GM12878 (cell line): ENCODE measurements at regions not wholly inside any gene's neighbourhood (a gene's known extent, or its start where the extent isn't known, plus 50 kb on each side); places are given as distances from the start of the nearest gene placed in this dataset.

Source experiments
- ATAC-seq: fragments of 200-7000 bp; cut with Tn5 transposase; 3 replicates; pipeline ENCODE4 v1.9.1; 2020; ENCODE audit warnings: mild to moderate bottlenecking, moderate library complexity
- BruUV-seq: library from RNA; stranded (reverse); fragments of 400-500 nt; replicated peaks from 2 replicates; lab custom pipeline; 2021; lab: Mats Ljungman, UMichigan
- CTCF ChIA-PET: fragments of 300-600 bp; sonication (Branson Sonifier 250); formaldehyde crosslinking; extraction: SDS; loops from one replicate; lab custom pipeline; 2021; ENCODE audit warnings: inconsistent platforms; lab: Yijun Ruan, JAX
- POLR2A ChIA-PET: fragments of 350-600 bp; formaldehyde crosslinking; extraction: SDS; loops from one replicate; lab custom pipeline; 2021; ENCODE audit warnings: inconsistent platforms; lab: Charles Lee
- RAD21 ChIA-PET: fragments of 300-600 bp; sonication (Branson Sonifier 250); formaldehyde crosslinking; loops from one replicate; lab custom pipeline; 2023; ENCODE audit warnings: antibody characterized with exemption; ENCODE audit not compliant: unreplicated experiment; lab: Charles Lee
- SMC1A ChIA-PET: fragments of 300-600 bp; sonication (Branson Sonifier 250); formaldehyde crosslinking; loops from one replicate; lab custom pipeline; 2023; ENCODE audit not compliant: unreplicated experiment, uncharacterized antibody; lab: Charles Lee
- DNase-seq: peaks from one replicate; pipeline ENCODE4 v3.0.0-alpha.2; 2011; ENCODE audit warnings: low read depth, low spot score
- FAIRE-seq: peaks from 3 replicates; lab custom pipeline; 2011; peaks lifted over from hg19 to GRCh38; lab: Jason Lieb, UNC
- H2AFZ ChIP-seq: 2 replicates; pipeline ENCODE4 v1.6.0; 2011; ENCODE audit warnings: low read depth, low read length, control low read depth; ENCODE audit not compliant: control insufficient read depth
- H3K27ac ChIP-seq: 2 replicates; pipeline ENCODE4 v1.5.1; 2011; ENCODE audit warnings: control low read depth; ENCODE audit not compliant: control insufficient read depth, insufficient read depth
- H3K27me3 ChIP-seq, 2 experiments: replicated peaks in 1 of 2; 2 replicates each; pipeline versions ENCODE4 v1.6.0 to v1.6.1; 2011; ENCODE audit warnings: low read length in 1 of 2; ENCODE audit not compliant: control insufficient read depth in 2 of 2, insufficient read depth in 2 of 2
- H3K36me3 ChIP-seq, 2 experiments: 2 replicates each; pipeline ENCODE4 v1.5.1; 2011; ENCODE audit warnings: low read length in 1 of 2; ENCODE audit not compliant: control insufficient read depth in 2 of 2, insufficient read depth in 2 of 2
- H3K4me1 ChIP-seq: 2 replicates; pipeline ENCODE4 v1.6.1; 2011; ENCODE audit warnings: mild to moderate bottlenecking, low read length, moderate library complexity, mixed read lengths; ENCODE audit not compliant: control insufficient read depth, insufficient read depth
- H3K4me2 ChIP-seq: 2 replicates; pipeline ENCODE4 v1.6.0; 2011; ENCODE audit warnings: control low read depth; ENCODE audit not compliant: control insufficient read depth, insufficient read depth
- H3K4me3 ChIP-seq: fragments of 200-600 bp; sonication (generic); 2 replicates; pipeline ENCODE4 v1.5.1; 2016
- H3K79me2 ChIP-seq: 2 replicates; pipeline ENCODE4 v1.6.0; 2011; ENCODE audit warnings: low read length; ENCODE audit not compliant: control insufficient read depth, insufficient read depth
- H3K9ac ChIP-seq: 2 replicates; pipeline ENCODE4 v1.8.0; 2011; ENCODE audit warnings: low read length, control low read depth, mixed read lengths; ENCODE audit not compliant: control insufficient read depth, insufficient read depth
- H3K9me3 ChIP-seq: replicated peaks from 3 replicates; pipeline ENCODE4 v1.5.1; 2011; ENCODE audit warnings: mild to moderate bottlenecking, low read length; ENCODE audit not compliant: control insufficient read depth, insufficient read depth
- H4K20me1 ChIP-seq: 2 replicates; pipeline ENCODE4 v1.6.0; 2011; ENCODE audit not compliant: control insufficient read depth, insufficient read depth
- BCL11A ChIP-seq: IDR thresholded peaks from 2 replicates; pipeline ENCODE4 v1.6.1; 2011; ENCODE audit warnings: low read depth, low read length
- MTA3 ChIP-seq: IDR thresholded peaks from 2 replicates; pipeline ENCODE4 v1.6.1; 2012; ENCODE audit warnings: low read length, inconsistent platforms, borderline replicate concordance
- MYC ChIP-seq: IDR thresholded peaks from 2 replicates; pipeline ENCODE4 v1.6.1; 2011; ENCODE audit warnings: mild to moderate bottlenecking, low read length, moderate library complexity, inconsistent platforms; ENCODE audit not compliant: insufficient read depth, insufficient replicate concordance, insufficient read length, severe bottlenecking
- NFXL1 ChIP-seq: fragments of 450-650 bp; IDR thresholded peaks from 2 replicates; pipeline ENCODE4 v1.6.1; 2017; ENCODE audit warnings: antibody characterized with exemption, mild to moderate bottlenecking, borderline replicate concordance
- PAX5 ChIP-seq: IDR thresholded peaks from 2 replicates; pipeline ENCODE4 v1.6.1; 2011; ENCODE audit warnings: low read depth, low read length, borderline replicate concordance
- TAF1 ChIP-seq: IDR thresholded peaks from 2 replicates; pipeline ENCODE4 v1.6.1; 2011; ENCODE audit warnings: mild to moderate bottlenecking, low read depth, low read length, borderline replicate concordance
- WRNIP1 ChIP-seq: IDR thresholded peaks from 2 replicates; pipeline ENCODE4 v1.6.1; 2011; ENCODE audit warnings: low read depth, low read length, improper control_type of control experiment, borderline replicate concordance
- ZBTB33 ChIP-seq: fragments of 450-650 bp; IDR thresholded peaks from 2 replicates; pipeline ENCODE4 v1.6.1; 2017; ENCODE audit warnings: mild to moderate bottlenecking
- ZNF622 ChIP-seq: fragments of 450-650 bp; IDR thresholded peaks from 2 replicates; pipeline ENCODE4 v1.6.1; 2017; ENCODE audit warnings: mild to moderate bottlenecking, inconsistent platforms
- ZSCAN29 ChIP-seq: fragments of 450-650 bp; IDR thresholded peaks from 2 replicates; pipeline ENCODE4 v1.6.1; 2017; ENCODE audit warnings: mild to moderate bottlenecking, moderate library complexity
- in situ Hi-C: fragments of 300-500 bp; cut with MboI; formaldehyde crosslinking; loops from 9 replicates; pipeline ENCODE4 v1.14.3; 2018; ENCODE audit warnings: mixed read lengths
- intact Hi-C: fragments of 100-400 bp; cut with micrococcal nuclease; formaldehyde crosslinking; loops from one replicate; pipeline ENCODE4 v1.14.2; 2022; ENCODE audit not compliant: unreplicated experiment
- TF ChIP-seq, protein P1 (sequence below): IDR thresholded peaks from 2 replicates; pipeline ENCODE4 v1.6.1; 2011; ENCODE audit warnings: borderline replicate concordance, low read depth, mild to moderate bottlenecking, moderate library complexity, mixed read lengths, low read length; ENCODE audit not compliant: insufficient read depth; ENCODE audit errors: extremely low read length
- TF ChIP-seq, protein P2 (sequence below): fragments of 450-650 bp; IDR thresholded peaks from 2 replicates; pipeline ENCODE4 v1.6.1; 2017; ENCODE audit warnings: low read depth, mild to moderate bottlenecking, moderate library complexity

DNA sequence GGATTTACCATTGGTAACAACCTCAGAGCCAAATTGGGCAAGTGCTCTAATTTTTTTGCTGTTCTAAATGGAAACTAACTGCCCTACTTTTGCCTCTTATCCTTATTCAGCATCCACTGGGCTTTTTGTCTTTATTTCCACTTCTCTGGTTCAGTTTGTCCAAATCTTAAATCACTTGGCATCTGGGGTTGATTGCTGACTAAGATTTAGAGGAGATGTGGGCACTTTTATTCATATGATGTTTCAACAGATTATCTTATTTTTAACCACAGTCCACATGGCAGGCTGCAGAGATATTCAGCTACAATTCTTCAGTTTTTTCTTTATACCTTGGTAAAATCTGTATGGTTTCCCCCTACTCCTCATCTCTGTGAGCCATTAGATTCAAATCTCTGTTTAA lies 1161.4 kb upstream of the PCDH7 start:
- Histone ChIP-seq H2AFZ (no peak overlapping the region), H3K27me3 (no peaks in the 10 kb centered on the region), H4K20me1 (no peaks in the 10 kb centered on the region), H3K36me3 (no peaks in the 10 kb centered on the region), H3K9me3 (no peaks in the 10 kb centered on the region), H3K4me1 (no peaks in the 10 kb centered on the region), H3K4me3 (no peak overlapping the region), H3K9ac (no peak overlapping the region), H3K4me2 (no peak overlapping the region), H3K79me2 (no peaks in the 10 kb centered on the region), H3K27ac (no peak overlapping the region)
- ChIA-PET POLR2A (no interaction called here), CTCF (no interaction called here), SMC1A (interaction anchor here (0.6 kb wide), 1 partner anchor 25 kb away, joined by 3 read pairs; no protein-coding TSS in a partner anchor), RAD21 (no interaction called here)
- DNase-seq: no peak
- in situ Hi-C loops: no loop called here
- TF ChIP-seq TAF1: no peak
- TF ChIP-seq, protein P1, sequence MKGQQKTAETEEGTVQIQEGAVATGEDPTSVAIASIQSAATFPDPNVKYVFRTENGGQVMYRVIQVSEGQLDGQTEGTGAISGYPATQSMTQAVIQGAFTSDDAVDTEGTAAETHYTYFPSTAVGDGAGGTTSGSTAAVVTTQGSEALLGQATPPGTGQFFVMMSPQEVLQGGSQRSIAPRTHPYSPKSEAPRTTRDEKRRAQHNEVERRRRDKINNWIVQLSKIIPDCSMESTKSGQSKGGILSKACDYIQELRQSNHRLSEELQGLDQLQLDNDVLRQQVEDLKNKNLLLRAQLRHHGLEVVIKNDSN: no peak
- TF ChIP-seq NFXL1: no peak
- no peak for TF ChIP-seq ZSCAN29
- no peak for TF ChIP-seq MYC
- TF ChIP-seq, protein P2, sequence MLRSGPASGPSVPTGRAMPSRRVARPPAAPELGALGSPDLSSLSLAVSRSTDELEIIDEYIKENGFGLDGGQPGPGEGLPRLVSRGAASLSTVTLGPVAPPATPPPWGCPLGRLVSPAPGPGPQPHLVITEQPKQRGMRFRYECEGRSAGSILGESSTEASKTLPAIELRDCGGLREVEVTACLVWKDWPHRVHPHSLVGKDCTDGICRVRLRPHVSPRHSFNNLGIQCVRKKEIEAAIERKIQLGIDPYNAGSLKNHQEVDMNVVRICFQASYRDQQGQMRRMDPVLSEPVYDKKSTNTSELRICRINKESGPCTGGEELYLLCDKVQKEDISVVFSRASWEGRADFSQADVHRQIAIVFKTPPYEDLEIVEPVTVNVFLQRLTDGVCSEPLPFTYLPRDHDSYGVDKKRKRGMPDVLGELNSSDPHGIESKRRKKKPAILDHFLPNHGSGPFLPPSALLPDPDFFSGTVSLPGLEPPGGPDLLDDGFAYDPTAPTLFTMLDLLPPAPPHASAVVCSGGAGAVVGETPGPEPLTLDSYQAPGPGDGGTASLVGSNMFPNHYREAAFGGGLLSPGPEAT: no peak
- TF ChIP-seq BCL11A: no peak
- no peak for TF ChIP-seq MTA3
- no peak for TF ChIP-seq PAX5
- no peak for TF ChIP-seq ZNF622
- no peak for TF ChIP-seq WRNIP1
- no peak for TF ChIP-seq ZBTB33
- no peak for FAIRE-seq
- intact Hi-C loops: no loop called here
- BruUV-seq: no TSS peak
- no peak for ATAC-seq
